ENCODE measurements at regions not wholly inside any gene's neighbourhood (a gene's known extent, or its start where the extent isn't known, plus 50 kb on each side); places are given as distances from the start of the nearest gene placed in this dataset.
"Not testable (repeated sequence)": the region's sequence is repeated elsewhere in the genome, so short reads cannot be mapped to it uniquely, and the experiment has no call there.

- DNase-seq = no peak
Measured at GRCh38 chr2:82344670-82345069, 2040.1 kb upstream of the LRRTM1 start.

- no peak for DNase-seq
Measured at GRCh38 chr2:82342356-82342755, 2037.8 kb upstream of the LRRTM1 start.

GRCh38 chr2:82340578-82341053, 2036.1 kb upstream of the LRRTM1 start:
- DNase-seq = no peak

GRCh38 chr2:82339805-82340204, 2035.3 kb upstream of the LRRTM1 start:
- no peak for DNase-seq

DNA sequence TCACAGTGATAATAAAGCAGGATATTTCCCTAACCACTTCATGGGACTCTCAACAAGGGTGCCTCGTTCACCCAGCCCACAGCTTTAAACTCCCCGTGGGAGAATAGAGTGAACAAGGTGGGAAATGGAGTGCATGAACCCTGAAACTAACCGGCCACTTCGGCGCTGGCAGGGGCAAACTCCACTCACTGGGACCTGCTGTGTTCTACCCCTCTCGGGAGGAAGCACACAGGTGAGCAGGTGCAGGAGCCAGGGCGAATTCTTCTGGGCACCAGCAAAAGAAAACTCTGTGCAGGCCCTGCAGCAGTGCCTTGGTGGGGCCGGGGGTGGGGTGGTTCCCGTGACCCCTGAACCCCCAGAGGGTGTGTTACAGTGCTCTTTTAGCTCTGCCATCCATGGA, 2029.1 kb upstream of the LRRTM1 start:
- DNase-seq = no peak

DNA sequence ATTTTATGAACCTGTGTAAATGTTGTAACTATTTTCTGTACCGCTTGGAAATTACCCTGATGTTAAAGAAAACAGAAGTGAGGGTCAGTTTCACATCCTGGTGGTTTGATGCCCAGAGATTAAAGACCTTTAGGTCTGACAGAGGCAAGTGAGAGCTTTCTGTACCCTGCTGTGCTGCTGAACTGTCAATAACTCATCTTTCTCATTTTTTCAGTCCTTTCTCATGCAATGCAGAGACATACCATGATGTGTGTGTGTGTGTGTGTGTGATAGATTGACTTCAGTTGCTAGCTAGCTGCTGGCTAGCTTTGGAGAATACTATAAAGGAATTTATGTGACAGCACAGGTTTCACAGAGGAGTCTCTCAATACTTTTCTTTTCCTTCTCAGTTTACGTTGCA, 2025.6 kb upstream of the LRRTM1 start:
- DNase-seq = no peak

DNA sequence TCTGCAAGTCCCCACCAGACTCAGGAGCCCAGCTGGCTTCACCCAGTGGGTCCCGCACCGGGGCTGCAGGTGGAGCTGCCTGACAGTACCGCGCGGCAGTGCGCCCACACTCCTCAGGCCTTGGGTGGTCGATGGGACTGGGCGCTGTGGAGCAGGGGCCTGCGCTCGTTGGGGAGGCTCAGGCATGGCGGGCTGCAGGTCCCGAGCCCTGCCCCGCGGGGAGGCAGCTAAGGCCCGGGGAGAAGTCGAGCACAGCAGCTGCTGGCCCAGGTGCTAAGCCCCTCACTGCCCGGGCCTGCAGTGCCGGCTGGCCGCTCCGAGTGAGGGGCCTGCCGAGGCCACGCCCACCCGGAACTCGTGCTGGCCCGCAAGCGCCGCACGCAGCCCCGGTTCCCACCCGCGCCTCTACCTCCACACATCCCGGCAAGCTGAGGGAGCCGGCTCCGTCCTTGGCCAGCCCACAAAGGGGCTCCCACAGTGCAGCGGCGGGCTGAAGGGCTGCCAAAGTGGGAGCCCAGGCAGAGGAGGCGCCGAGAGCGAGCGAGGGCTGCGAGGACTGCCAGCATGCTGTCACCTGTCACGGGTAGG, 2021.7 kb upstream of the LRRTM1 start:
- not testable (repeated sequence) for DNase-seq

- DNase-seq = no peak
Measured at GRCh38 chr2:82320296-82320695, 2015.7 kb upstream of the LRRTM1 start.

DNA sequence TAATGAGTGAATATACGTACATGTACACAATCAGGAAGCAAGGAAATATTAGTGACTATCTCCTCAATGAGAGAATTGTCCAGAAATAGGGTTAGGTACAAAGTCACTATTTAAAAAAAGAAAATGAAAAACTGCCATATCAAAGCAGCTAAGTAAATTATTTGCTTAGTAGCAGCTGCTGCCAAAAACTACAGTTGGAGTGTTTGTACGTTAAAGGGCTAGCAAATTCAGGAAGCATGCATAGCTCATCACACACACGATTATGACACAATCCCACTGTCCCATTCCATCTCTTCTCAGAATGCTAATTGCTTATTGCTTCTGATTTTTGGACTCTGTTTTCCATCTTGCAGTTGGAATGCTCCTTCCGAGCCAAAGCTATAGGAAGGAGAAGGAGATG, 2012.5 kb upstream of the LRRTM1 start:
- DNase-seq = no peak

GRCh38 chr2:82316586-82316985, 2012.0 kb upstream of the LRRTM1 start:
- no peak for DNase-seq

DNA sequence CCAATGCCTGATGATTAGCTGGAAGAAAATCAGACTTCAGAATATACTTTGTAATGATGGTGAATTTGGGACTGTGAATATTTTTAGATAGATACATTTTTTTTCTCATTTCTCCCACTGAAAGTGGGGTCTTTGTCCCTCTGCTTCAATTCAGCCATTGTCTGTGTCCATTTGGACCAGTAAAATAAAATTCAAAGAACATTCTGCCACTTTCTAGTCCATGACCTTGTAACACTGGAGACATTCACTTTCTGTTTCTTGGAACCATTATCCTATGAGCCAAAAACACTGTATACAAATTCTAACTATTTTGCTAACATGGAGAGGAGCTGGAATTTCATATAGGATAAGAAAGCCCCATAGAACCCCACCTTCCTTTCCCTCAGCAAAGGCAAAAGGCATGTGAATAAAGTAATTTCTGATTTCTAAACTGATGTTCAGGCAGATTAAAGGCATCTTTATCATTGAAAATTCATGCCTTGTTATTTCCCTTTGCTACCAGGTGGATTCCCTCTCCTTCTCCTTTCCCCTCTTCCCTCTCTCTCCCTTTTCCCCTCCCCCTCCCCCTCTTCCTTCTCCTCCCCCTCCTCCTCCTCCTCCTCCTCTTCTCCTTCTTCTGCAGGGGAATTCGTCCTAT, 2010.4 kb upstream of the LRRTM1 start:
- no peak for DNase-seq

GRCh38 chr2:82307511-82307910, 2003.0 kb upstream of the LRRTM1 start:
- no peak for DNase-seq

- DNase-seq = no peak
Measured at GRCh38 chr2:82301506-82301905, 1997.0 kb upstream of the LRRTM1 start.

DNA sequence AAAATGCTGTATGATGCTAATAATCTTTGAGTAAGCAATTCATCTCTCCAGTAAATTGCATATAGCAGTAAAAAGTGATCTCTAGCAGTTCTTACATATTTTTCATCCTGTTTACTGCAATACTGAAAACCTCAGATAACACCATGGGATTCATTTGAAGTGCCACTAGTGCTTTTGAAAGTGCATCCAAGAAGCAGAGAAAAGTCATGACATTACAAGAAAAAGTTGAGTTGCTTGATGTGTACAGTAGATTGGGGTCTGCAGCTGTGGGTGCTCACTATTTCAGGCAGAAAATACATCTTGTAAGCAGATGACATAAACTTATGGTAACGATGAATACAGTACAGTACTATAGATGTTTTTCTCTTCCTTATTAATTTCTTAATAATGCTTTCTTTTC, 1984.9 kb upstream of the LRRTM1 start:
- no peak for DNase-seq

DNA sequence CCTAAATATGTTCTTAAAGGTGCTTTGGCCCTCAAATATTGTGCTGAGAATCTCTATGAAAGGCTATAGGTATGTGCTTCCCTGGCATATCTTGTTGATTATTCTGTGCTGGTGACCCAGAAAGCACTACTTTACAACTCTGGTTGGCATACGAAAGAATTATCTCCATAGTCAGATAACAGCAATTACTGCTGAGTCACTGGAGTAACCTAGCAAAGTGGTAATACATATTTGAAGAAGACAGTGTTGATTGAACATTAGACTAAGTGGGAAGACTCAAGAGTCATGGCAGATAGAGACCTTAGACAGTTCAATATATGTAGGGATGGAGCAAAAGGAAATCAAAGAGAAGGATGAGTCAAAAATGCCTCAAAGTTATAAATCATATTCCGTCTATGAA, 1978.5 kb upstream of the LRRTM1 start:
- no peak for DNase-seq

GRCh38 chr2:82282111-82282882, 1977.7 kb upstream of the LRRTM1 start:
- DNase-seq = no peak

DNA sequence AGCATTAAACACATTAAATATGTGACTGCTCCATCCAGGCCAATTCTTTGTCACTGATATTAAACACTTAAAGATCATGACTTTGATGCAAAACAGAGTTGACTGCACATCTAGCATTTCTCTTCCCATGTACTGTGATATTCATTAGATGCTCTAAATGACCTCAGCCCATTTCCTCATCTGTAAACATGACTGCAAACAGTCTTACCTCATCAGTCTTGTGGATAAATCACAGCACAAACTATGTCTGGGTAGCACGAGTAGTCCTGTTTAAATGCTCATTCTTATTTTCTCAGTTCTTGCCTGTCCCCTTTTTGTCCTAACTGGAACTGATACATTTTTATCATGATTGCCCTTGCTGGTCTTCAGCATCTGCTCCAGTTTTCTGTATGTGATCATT, 1974.8 kb upstream of the LRRTM1 start:
- DNase-seq = no peak

DNA sequence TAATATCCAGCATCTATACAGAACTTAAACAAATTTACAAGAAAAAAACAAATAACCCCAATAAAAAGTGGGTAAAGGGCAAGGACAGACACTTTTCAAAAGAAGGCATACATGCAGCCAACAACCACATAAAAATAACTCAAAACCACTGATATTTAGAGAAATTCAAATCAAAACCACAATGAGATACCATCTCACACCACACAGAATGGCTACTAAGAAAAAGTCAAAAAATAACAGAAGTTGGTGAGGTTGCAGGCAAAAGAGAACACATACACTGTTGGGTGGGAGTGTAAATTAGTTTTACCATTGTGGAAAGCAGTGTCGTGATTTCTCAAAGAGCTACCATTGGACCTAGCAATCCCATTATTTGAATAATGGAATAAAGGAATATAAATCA, 1973.9 kb upstream of the LRRTM1 start:
- no peak for DNase-seq

DNA sequence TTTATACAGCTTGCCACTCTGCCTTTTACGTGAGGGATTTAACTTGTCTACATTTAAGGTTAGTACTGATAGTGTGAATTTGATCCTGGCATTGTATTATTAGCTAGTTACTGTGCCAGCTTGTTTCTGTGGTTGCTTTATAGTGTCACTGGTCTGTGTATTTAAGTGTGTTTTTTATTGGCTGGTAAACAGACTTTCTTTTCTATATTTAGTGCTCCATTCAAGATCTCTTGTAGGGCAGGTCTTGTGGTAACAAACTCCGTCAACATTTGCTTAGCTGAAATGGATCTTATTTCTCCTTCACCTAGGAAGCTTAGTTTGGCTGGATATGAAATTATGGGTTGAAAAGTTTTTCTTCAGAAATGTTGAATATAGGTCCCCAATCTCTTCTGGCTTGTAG, 1971.0 kb upstream of the LRRTM1 start:
- no peak for DNase-seq

DNA sequence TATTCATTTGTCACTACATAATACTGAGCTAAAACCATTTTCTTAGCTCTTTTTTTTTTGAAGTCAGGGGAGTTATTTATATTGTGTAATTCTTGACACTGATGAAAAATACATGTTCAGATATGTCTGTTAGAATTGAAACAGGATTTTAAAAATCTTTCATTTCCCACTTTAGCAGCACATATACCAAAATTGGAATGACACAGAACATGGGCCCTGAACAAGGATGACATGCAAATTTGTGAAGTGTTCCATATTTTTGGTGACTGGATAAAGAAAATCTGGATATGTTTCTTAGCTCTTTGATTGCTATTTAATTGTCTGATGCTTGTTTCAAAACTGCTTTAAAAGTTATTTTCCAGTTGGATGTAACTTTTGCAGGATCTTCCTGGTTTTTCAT, 1963.9 kb upstream of the LRRTM1 start:
- no peak for DNase-seq

DNA sequence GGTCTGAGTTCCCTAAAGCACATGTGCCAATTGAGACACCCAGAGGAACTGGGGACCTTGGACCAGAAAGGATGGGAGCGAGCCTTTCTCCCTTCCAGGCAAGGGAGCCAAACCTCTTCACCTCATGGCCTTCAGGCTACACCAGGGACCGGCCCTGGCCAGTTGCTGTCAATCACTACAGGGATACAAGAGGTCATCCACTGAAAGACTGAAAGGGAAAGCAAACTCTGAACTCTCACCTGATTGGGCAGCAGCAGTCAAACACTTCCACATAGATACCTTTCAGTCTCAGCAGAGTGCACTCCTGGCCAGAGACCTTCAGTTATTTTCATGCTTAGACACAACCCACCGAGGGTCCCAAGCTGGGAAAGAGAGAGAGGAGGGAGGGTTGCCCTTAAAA, 1956.0 kb upstream of the LRRTM1 start:
- DNase-seq = no peak

DNA sequence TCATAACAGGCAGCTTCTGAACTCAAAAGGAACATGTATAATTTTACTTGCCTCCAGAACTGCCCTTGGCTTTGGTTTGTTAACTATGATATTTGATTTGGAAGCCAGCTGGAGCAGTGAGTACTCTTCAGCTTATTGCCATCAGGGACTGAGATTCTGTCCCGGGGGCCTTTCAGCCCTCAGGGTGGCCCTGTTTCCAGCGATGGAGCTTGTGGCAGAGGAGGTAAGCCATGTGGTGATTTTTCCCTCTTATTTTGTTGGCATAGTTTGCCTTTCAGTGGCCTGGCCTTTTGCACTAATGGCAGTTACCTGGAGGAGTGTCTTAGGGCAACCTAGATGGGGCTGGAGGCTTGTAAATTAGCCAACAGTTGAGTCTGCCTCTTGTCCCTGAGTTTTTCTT, 1955.0 kb upstream of the LRRTM1 start:
- no peak for DNase-seq

DNA sequence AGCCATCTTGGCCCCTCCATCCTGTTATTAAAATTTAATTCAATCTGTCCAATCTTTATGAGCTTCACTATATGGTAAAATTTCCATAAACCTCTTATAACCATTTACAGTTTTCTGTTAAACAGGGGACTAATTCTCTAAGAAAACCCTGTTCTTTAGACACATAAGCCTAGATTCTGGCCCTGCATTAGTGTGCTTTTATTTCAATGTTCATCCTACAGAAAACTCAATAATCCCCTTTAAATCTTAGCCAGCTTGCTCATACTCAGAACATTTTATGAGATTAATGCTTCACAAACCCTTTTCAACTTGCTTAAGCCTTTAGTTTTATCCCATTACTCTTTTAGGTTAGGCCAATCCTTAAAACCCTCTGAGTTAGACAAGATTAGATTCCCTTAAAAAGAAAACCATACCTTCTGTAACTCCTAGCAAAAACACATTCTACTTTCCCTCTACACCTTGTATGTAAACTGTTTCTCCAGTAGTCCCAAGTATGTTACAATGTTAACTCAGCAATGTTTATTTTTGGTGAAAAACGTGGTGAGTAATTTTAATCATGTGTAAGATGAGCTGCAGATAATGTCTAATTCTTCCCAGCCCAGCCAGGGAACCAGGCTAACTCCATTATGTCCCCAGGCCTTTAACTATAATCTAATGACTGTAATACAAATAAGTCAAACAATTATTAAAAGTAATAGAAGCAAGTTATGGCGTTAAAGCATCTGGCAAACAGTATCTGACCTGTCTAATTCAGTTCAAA, 1953.4 kb upstream of the LRRTM1 start:
- DNase-seq = no peak

Data from 8988T (cell line).